HG02571 (cell line): ENCODE measurements at regions not wholly inside any gene's neighbourhood (a gene's known extent, or its start where the extent isn't known, plus 50 kb on each side); places are given as distances from the start of the nearest gene placed in this dataset.

ENCODE experiments used
- ATAC-seq: cut with Tn5 transposase; IDR thresholded peaks from one replicate; pipeline ENCODE4 v1.9.1; 2021; ENCODE audit warnings: mild to moderate bottlenecking, moderate library complexity; ENCODE audit not compliant: unreplicated experiment

GRCh38 chr3:184659797-184660301, 52.0 kb downstream of the MAGEF1 start:
- ATAC-seq = no peak

GRCh38 chr3:184658223-184658928, 53.5 kb downstream of the MAGEF1 start:
- no peak for ATAC-seq

- ATAC-seq = peak; percentile 88
These were observed 54.8 kb downstream of the MAGEF1 start for GRCh38 chr3:184656829-184657681.

- ATAC-seq = no peak
These were observed 55.4 kb downstream of the MAGEF1 start for GRCh38 chr3:184656458-184656828.

DNA sequence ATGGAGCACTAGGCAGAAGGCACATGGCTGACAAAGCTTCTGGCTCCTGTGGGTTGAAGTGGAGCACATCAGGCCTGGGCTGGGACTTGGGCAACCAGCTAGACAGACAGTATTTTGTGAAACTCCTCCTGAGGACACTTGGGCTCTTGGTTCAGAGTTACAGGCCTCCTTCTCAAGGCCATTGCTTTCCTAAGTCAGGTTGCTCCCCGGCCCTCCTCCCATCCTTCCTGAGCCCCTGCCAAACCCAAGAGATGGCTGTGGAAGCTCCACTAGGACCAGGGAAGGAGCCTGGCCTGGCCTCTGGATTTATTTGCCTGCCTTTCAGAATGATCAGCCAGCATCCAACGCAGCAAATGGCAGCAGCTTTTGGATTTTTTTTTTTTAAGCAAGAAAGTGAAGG, 56.3 kb downstream of the MAGEF1 start:
- ATAC-seq = no peak

GRCh38 chr3:184654375-184654774, 57.5 kb downstream of the MAGEF1 start:
- ATAC-seq = no peak

- no peak for ATAC-seq
These were observed 59.4 kb downstream of the MAGEF1 start for GRCh38 chr3:184652465-184652864.

DNA sequence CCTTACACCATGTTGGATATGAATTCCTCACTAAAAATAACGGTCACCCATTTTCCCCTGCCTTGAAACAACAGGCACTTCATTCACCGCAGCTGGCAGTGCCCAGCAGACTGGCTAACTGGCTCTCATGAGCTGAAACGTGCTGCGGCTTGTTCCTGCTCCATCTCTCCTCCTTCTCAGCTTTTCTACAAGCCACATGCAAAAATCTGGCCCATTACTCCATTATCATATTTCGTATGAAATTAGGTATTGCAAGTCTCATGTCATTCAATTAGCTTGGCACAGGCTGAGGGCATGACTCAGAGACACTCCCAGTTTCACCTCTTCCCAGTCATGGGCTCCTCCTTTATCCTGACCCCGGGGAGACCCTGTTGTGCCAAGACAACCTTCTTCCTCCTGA, 60.0 kb downstream of the MAGEF1 start:
- ATAC-seq = no peak

- no peak for ATAC-seq
These were observed 63.2 kb downstream of the MAGEF1 start for GRCh38 chr3:184648636-184649035.

- no peak for ATAC-seq
These were observed 64.4 kb downstream of the MAGEF1 start for GRCh38 chr3:184647405-184647936.

- ATAC-seq = no peak
These were observed 66.5 kb downstream of the MAGEF1 start for GRCh38 chr3:184645336-184645735.

GRCh38 chr3:184643442-184643841, 68.4 kb downstream of the MAGEF1 start:
- no peak for ATAC-seq

- ATAC-seq = no peak
These were observed 69.1 kb downstream of the MAGEF1 start for GRCh38 chr3:184642631-184643285.

DNA sequence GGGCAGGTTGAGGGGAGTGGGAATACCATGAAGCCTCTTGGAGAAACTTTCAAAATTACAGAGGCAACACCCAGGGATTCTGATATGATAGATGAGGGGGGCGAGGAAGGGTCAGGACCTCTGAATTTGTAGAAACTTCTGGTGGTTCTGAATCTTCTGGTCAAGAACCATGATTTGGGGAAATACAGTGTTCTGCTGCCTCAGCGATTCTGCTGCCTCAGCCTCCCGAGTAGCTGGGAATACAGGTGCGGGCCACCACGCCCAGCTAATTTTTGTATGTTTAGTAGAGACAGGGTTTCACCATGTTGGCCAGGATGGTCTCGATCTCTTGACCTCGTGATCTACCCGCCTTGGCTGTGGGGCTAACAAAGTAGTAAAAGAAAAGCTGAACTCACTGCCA, 70.4 kb downstream of the MAGEF1 start:
- ATAC-seq = no peak

DNA sequence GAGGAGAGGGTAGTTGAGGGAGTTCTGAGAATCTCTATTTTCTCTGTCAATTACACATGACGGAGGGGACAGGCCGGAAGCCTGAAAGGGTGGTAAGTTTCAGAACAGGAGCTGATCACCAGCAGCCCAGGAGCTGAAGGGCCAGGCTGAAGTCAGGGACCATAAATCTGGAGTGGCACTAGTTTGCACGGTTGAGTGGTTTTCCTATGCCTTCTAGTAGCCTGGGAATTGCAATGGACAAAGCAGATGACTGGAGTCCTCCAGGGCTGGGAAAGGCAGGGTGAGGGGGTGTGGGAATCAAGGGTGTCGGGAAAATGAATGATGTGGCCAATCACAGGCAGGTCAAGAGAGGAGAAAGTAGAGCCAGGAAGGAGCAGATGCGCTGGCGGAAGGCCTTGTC, 72.5 kb downstream of the MAGEF1 start:
- no peak for ATAC-seq

DNA sequence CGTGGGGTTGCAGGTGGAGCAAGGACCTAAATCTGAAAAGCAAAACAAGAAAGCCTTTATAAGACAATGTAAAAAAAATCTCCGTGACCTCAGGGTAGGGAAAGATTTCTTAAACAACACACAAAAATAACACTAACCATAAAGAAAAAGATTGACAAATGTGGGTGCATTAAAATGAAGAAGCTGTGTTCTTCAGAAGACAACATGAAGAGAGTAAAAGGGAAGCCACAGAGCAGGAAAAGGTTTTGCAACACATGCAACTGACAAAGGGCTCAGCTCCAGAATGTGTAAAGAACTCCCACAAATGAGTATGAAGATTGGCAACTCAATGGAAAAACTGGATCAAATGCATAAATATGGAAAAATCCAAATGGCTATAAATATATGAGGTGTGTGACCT, 74.2 kb downstream of the MAGEF1 start:
- ATAC-seq = no peak

- no peak for ATAC-seq
These were observed 75.0 kb downstream of the MAGEF1 start for GRCh38 chr3:184636741-184637316.

- no peak for ATAC-seq
These were observed 74.2 kb downstream of the EPHB3 start for GRCh38 chr3:184635774-184636173.

DNA sequence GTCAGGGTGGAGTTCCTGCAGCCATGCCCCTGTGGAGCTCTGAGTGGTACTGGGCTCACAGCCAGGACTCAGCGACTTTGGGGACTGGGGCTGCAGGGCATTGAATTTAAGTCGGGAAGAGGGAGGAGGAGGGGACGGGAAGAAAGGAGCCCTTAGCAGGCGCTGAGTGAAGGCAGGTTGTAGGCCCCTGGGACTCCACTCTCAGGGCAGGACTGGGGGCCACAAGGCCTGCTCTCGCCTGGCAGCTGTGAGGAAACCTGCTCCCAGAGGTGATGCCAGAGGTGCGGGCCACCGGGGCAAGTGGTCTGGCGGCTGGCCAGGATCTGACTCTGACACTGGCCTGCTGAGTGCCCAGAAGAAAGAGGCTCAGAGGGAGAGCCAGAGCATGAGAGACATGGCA, 73.5 kb downstream of the EPHB3 start:
- no peak for ATAC-seq

- ATAC-seq = no peak
These were observed 71.6 kb downstream of the EPHB3 start for GRCh38 chr3:184633237-184633579.

GRCh38 chr3:184632551-184633236, 71.1 kb downstream of the EPHB3 start:
- no peak for ATAC-seq
